Retinal pigment epithelial cell (primary cell): ENCODE measurements at regions not wholly inside any gene's neighbourhood (a gene's known extent, or its start where the extent isn't known, plus 50 kb on each side); places are given as distances from the start of the nearest gene placed in this dataset.

Source experiments
- DNase-seq: peaks from one replicate; pipeline ENCODE4 v3.0.0-alpha.2; 2010; ENCODE audit warnings: low read depth
- H3K4me3 ChIP-seq: 2 replicates; pipeline ENCODE4 v1.5.1; 2011; ENCODE audit warnings: mild to moderate bottlenecking, low read length, control low read depth, moderate library complexity
- CTCF ChIP-seq: conservative IDR thresholded peaks from 2 replicates; pipeline ENCODE4 v1.5.1; 2011; ENCODE audit warnings: low read depth, low read length, control low read depth, inconsistent platforms

- TF ChIP-seq CTCF: no peak
- DNase-seq: no peak
- H3K4me3 ChIP-seq: no peak overlapping the region
These were observed 463.7 kb downstream of the KCNT2 start for GRCh38 chr1:196144588-196144987.

GRCh38 chr1:196143602-196144342 is 464.5 kb downstream of the KCNT2 start:
- DNase-seq: no peak
- no peak overlapping the region for H3K4me3 ChIP-seq
- no peak for TF ChIP-seq CTCF

GRCh38 chr1:196142111-196142640 is 466.1 kb downstream of the KCNT2 start:
- DNase-seq: no peak
- TF ChIP-seq CTCF: no peak
- H3K4me3 ChIP-seq: no peak overlapping the region

GRCh38 chr1:196136396-196136795 is 471.8 kb downstream of the KCNT2 start:
- DNase-seq: peak; percentile 28
- no peak for TF ChIP-seq CTCF
- no peak overlapping the region for H3K4me3 ChIP-seq

GRCh38 chr1:196131691-196132090 is 476.5 kb downstream of the KCNT2 start:
- H3K4me3 ChIP-seq: no peak overlapping the region
- TF ChIP-seq CTCF: no peak
- no peak for DNase-seq

- no peak for DNase-seq
- H3K4me3 ChIP-seq: no peak overlapping the region
These were observed 479.4 kb downstream of the KCNT2 start for GRCh38 chr1:196128835-196129234.

More at GRCh38 chr1:196128835-196129234, 479.4 kb downstream of the KCNT2 start:
- no peak for TF ChIP-seq CTCF
